HG03520 (cell line): ENCODE measurements at regions not wholly inside any gene's neighbourhood (a gene's known extent, or its start where the extent isn't known, plus 50 kb on each side); places are given as distances from the start of the nearest gene placed in this dataset.
"Not testable (repeated sequence)": the region's sequence is repeated elsewhere in the genome, so short reads cannot be mapped to it uniquely, and the experiment has no call there.

Experiments used
- ATAC-seq: cut with Tn5 transposase; IDR thresholded peaks from one replicate; pipeline ENCODE4 v1.9.1; 2021; ENCODE audit warnings: mild to moderate bottlenecking, moderate library complexity; ENCODE audit not compliant: unreplicated experiment

- no peak for ATAC-seq
Measured at GRCh38 chr4:175273995-175274753, 356.0 kb downstream of the ADAM29 start.

GRCh38 chr4:175277816-175278215 lies 359.7 kb downstream of the ADAM29 start:
- ATAC-seq = no peak

GRCh38 chr4:175280153-175280552 lies 362.0 kb downstream of the ADAM29 start:
- ATAC-seq = no peak

- no peak for ATAC-seq
Measured at GRCh38 chr4:175281894-175282293, 363.7 kb downstream of the ADAM29 start.

GRCh38 chr4:175282407-175282806 lies 364.2 kb downstream of the ADAM29 start:
- ATAC-seq = no peak

GRCh38 chr4:175290401-175290800 lies 372.2 kb downstream of the ADAM29 start:
- no peak for ATAC-seq

GRCh38 chr4:175297965-175298565 lies 379.9 kb downstream of the ADAM29 start:
- ATAC-seq = no peak

- ATAC-seq = no peak
Measured at GRCh38 chr4:175306436-175306835, 388.3 kb downstream of the ADAM29 start.

- no peak for ATAC-seq
Measured at GRCh38 chr4:175307326-175307725, 389.2 kb downstream of the ADAM29 start.

GRCh38 chr4:175308236-175308635 lies 390.1 kb downstream of the ADAM29 start:
- ATAC-seq = no peak

- ATAC-seq = no peak
Measured at GRCh38 chr4:175309041-175309440, 390.9 kb downstream of the ADAM29 start.

- ATAC-seq = no peak
Measured at GRCh38 chr4:175325230-175325629, 407.1 kb downstream of the ADAM29 start.

- no peak for ATAC-seq
Measured at GRCh38 chr4:175326796-175327195, 408.6 kb downstream of the ADAM29 start.

- ATAC-seq = no peak
Measured at GRCh38 chr4:175330236-175330635, 412.1 kb downstream of the ADAM29 start.

GRCh38 chr4:175330652-175331051 lies 412.5 kb downstream of the ADAM29 start:
- ATAC-seq = no peak

GRCh38 chr4:175335331-175335730 lies 417.2 kb downstream of the ADAM29 start:
- no peak for ATAC-seq

- ATAC-seq = not testable (repeated sequence)
Measured at GRCh38 chr4:175336570-175336969, 418.4 kb downstream of the ADAM29 start.

GRCh38 chr4:175339100-175339707 lies 421.0 kb downstream of the ADAM29 start:
- ATAC-seq = no peak

GRCh38 chr4:175341203-175341755 lies 423.1 kb downstream of the ADAM29 start:
- ATAC-seq = no peak

GRCh38 chr4:175346376-175346775 lies 428.2 kb downstream of the ADAM29 start:
- ATAC-seq = no peak

GRCh38 chr4:175350246-175350645 lies 432.1 kb downstream of the ADAM29 start:
- no peak for ATAC-seq

GRCh38 chr4:175351473-175351872 lies 433.3 kb downstream of the ADAM29 start:
- ATAC-seq = no peak
